HEK293 (cell line): ENCODE measurements at regions not wholly inside any gene's neighbourhood (a gene's known extent, or its start where the extent isn't known, plus 50 kb on each side); places are given as distances from the start of the nearest gene placed in this dataset.

Source experiments
- CTCF ChIA-PET: fragments of 350-600 bp; formaldehyde crosslinking; extraction: SDS; loops from one replicate; lab custom pipeline; 2021; ENCODE audit warnings: antibody characterized with exemption; lab: Yijun Ruan, JAX
- POLR2A ChIA-PET: fragments of 300-600 bp; formaldehyde crosslinking; extraction: SDS; loops from one replicate; lab custom pipeline; 2020; ENCODE audit warnings: antibody characterized with exemption, inconsistent platforms; lab: Yijun Ruan, JAX
- H3K27ac ChIP-seq: fragments of 200-500 bp; sonication (Bioruptor generic); 2 replicates; pipeline ENCODE4 v1.5.1; 2014; ENCODE audit warnings: low read depth, low read length, control low read depth, inconsistent platforms; ENCODE audit errors: extremely low read depth
- H3K36me3 ChIP-seq, 2 experiments: fragments of 200-500 bp in 1 of 2; sonication (Bioruptor generic) in 1 of 2; 1 replicate in 1 of 2; 2 replicates in 1 of 2; pipeline ENCODE4 v1.5.1; 2014 to 2017; ENCODE audit warnings: inconsistent platforms in 2 of 2, low read length in 2 of 2; ENCODE audit not compliant: control insufficient read depth in 2 of 2, insufficient read depth in 1 of 2
- H3K4me1 ChIP-seq: fragments of 200-500 bp; sonication (Bioruptor generic); 2 replicates; pipeline ENCODE4 v1.5.1; 2014; ENCODE audit warnings: mild to moderate bottlenecking, low read length, inconsistent platforms; ENCODE audit not compliant: control insufficient read depth, insufficient read depth
- H3K4me3 ChIP-seq: 2 replicates; pipeline ENCODE4 v1.5.1; 2011; ENCODE audit warnings: low read depth, mild to moderate bottlenecking, control low read depth, low read length, moderate library complexity
- H3K9me3 ChIP-seq: fragments of 200-500 bp; sonication (Bioruptor generic); 2 replicates; pipeline ENCODE4 v1.5.1; 2014; ENCODE audit warnings: low read depth, low read length, inconsistent platforms; ENCODE audit not compliant: control insufficient read depth, insufficient read depth
- BCL11B ChIP-seq: fragments of 450-650 bp; formaldehyde crosslinking; IDR thresholded peaks from 2 replicates; pipeline ENCODE4 v1.5.1; 2016; ENCODE audit warnings: low read depth, missing biosample characterization, missing genetic modification characterization
- HIC1 ChIP-seq: fragments of 450-650 bp; formaldehyde crosslinking; IDR thresholded peaks from 2 replicates; pipeline ENCODE4 v1.5.1; 2016; ENCODE audit warnings: missing biosample characterization, missing genetic modification characterization
- KLF16 ChIP-seq: fragments of 450-650 bp; formaldehyde crosslinking; IDR thresholded peaks from 2 replicates; pipeline ENCODE4 v1.5.1; 2017; ENCODE audit warnings: missing biosample characterization, missing genetic modification characterization
- RBAK ChIP-seq: fragments of 450-650 bp; formaldehyde crosslinking; IDR thresholded peaks from 2 replicates; pipeline ENCODE4 v1.5.1; 2016; ENCODE audit warnings: missing biosample characterization, missing genetic modification characterization
- WT1 ChIP-seq: fragments of 450-650 bp; formaldehyde crosslinking; IDR thresholded peaks from 2 replicates; pipeline ENCODE4 v1.5.1; 2016; ENCODE audit warnings: missing biosample characterization, missing genetic modification characterization
- ZNF121 ChIP-seq: fragments of 450-650 bp; formaldehyde crosslinking; IDR thresholded peaks from 2 replicates; pipeline ENCODE4 v1.5.1; 2016; ENCODE audit warnings: missing biosample characterization, missing genetic modification characterization
- ZNF155 ChIP-seq: fragments of 450-650 bp; formaldehyde crosslinking; IDR thresholded peaks from 2 replicates; pipeline ENCODE4 v1.5.1; 2016; ENCODE audit warnings: missing biosample characterization, missing genetic modification characterization
- ZNF248 ChIP-seq: fragments of 450-650 bp; formaldehyde crosslinking; IDR thresholded peaks from 2 replicates; pipeline ENCODE4 v1.5.1; 2017; ENCODE audit warnings: missing biosample characterization, missing genetic modification characterization
- ZNF274 ChIP-seq, 2 experiments: fragments of 200-500 bp in 1 of 2; fragments of 450-650 bp in 1 of 2; sonication (Bioruptor generic) in 1 of 2; formaldehyde crosslinking in 1 of 2; IDR thresholded peaks; 2 replicates each; pipeline versions ENCODE4 v1.5.1 to v1.6.1; 2014 to 2016; ENCODE audit warnings: borderline replicate concordance in 1 of 2, inconsistent platforms in 1 of 2, low read length in 1 of 2, missing biosample characterization in 1 of 2, missing genetic modification characterization in 1 of 2
- ZNF324 ChIP-seq: fragments of 450-650 bp; formaldehyde crosslinking; IDR thresholded peaks from 2 replicates; pipeline ENCODE4 v1.5.1; 2016; ENCODE audit warnings: missing biosample characterization, missing genetic modification characterization
- ZNF354C ChIP-seq: fragments of 450-650 bp; formaldehyde crosslinking; IDR thresholded peaks from 2 replicates; pipeline ENCODE4 v1.5.1; 2016; ENCODE audit warnings: missing biosample characterization, missing genetic modification characterization, low read depth, borderline replicate concordance
- ZNF426 ChIP-seq: fragments of 450-650 bp; formaldehyde crosslinking; IDR thresholded peaks from 2 replicates; pipeline ENCODE4 v1.5.1; 2017; ENCODE audit warnings: missing biosample characterization, missing genetic modification characterization, mild to moderate bottlenecking, inconsistent platforms, moderate library complexity
- ZNF529 ChIP-seq: fragments of 450-650 bp; formaldehyde crosslinking; IDR thresholded peaks from 2 replicates; pipeline ENCODE4 v1.5.1; 2017; ENCODE audit warnings: missing genetic modification characterization, missing biosample characterization; ENCODE audit not compliant: insufficient replicate concordance
- ZNF530 ChIP-seq: fragments of 450-650 bp; formaldehyde crosslinking; IDR thresholded peaks from 2 replicates; pipeline ENCODE4 v1.5.1; 2016; ENCODE audit warnings: low read depth, missing biosample characterization, missing genetic modification characterization
- ZNF555 ChIP-seq: fragments of 450-650 bp; formaldehyde crosslinking; conservative IDR thresholded peaks from 2 replicates; pipeline ENCODE4 v1.5.1; 2017; ENCODE audit warnings: missing biosample characterization, mild to moderate bottlenecking, missing genetic modification characterization, inconsistent platforms
- ZNF596 ChIP-seq: fragments of 450-650 bp; IDR thresholded peaks from 2 replicates; pipeline ENCODE4 v1.5.0; 2018; ENCODE audit warnings: missing biosample characterization, mild to moderate bottlenecking, missing genetic modification characterization, moderate library complexity
- ZNF660 ChIP-seq: fragments of 450-650 bp; IDR thresholded peaks from 2 replicates; pipeline ENCODE4 v1.5.1; 2018; ENCODE audit warnings: missing biosample characterization, mild to moderate bottlenecking, missing genetic modification characterization
- ZNF843 ChIP-seq: fragments of 450-650 bp; formaldehyde crosslinking; IDR thresholded peaks from 2 replicates; pipeline ENCODE4 v1.5.1; 2016; ENCODE audit warnings: missing biosample characterization, missing genetic modification characterization
- TF ChIP-seq, protein P1 (sequence below): fragments of 450-650 bp; formaldehyde crosslinking; IDR thresholded peaks from 2 replicates; pipeline ENCODE4 v1.5.1; 2016; ENCODE audit warnings: missing biosample characterization, missing genetic modification characterization, borderline replicate concordance
- TF ChIP-seq, protein P2 (sequence below): IDR thresholded peaks from 2 replicates; pipeline ENCODE4 v1.6.1; 2011; ENCODE audit warnings: mild to moderate bottlenecking, low read depth, low read length, borderline replicate concordance

DNA sequence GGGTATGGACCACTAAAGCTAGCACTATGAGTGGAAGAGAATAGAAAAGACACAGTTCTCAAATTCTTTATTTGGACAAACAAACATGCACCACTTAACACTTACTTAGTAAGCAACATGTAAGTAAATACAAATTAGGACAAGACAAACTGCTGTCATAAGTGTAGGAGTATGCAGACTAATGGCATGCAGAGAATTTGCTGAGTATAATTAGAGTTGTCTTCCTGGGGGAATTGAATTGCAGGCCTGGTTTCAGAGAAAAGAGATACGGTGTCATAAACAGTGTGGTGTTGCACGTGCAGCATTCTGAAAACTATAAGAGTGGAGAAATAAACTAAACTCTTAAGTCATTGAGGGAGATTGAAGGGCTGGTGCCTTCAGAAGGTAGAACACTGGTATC lies 125.2 kb upstream of the EYA4 start (continued):
- TF ChIP-seq, protein P1, sequence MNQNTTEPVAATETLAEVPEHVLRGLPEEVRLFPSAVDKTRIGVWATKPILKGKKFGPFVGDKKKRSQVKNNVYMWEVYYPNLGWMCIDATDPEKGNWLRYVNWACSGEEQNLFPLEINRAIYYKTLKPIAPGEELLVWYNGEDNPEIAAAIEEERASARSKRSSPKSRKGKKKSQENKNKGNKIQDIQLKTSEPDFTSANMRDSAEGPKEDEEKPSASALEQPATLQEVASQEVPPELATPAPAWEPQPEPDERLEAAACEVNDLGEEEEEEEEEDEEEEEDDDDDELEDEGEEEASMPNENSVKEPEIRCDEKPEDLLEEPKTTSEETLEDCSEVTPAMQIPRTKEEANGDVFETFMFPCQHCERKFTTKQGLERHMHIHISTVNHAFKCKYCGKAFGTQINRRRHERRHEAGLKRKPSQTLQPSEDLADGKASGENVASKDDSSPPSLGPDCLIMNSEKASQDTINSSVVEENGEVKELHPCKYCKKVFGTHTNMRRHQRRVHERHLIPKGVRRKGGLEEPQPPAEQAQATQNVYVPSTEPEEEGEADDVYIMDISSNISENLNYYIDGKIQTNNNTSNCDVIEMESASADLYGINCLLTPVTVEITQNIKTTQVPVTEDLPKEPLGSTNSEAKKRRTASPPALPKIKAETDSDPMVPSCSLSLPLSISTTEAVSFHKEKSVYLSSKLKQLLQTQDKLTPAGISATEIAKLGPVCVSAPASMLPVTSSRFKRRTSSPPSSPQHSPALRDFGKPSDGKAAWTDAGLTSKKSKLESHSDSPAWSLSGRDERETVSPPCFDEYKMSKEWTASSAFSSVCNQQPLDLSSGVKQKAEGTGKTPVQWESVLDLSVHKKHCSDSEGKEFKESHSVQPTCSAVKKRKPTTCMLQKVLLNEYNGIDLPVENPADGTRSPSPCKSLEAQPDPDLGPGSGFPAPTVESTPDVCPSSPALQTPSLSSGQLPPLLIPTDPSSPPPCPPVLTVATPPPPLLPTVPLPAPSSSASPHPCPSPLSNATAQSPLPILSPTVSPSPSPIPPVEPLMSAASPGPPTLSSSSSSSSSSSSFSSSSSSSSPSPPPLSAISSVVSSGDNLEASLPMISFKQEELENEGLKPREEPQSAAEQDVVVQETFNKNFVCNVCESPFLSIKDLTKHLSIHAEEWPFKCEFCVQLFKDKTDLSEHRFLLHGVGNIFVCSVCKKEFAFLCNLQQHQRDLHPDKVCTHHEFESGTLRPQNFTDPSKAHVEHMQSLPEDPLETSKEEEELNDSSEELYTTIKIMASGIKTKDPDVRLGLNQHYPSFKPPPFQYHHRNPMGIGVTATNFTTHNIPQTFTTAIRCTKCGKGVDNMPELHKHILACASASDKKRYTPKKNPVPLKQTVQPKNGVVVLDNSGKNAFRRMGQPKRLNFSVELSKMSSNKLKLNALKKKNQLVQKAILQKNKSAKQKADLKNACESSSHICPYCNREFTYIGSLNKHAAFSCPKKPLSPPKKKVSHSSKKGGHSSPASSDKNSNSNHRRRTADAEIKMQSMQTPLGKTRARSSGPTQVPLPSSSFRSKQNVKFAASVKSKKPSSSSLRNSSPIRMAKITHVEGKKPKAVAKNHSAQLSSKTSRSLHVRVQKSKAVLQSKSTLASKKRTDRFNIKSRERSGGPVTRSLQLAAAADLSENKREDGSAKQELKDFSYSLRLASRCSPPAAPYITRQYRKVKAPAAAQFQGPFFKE (tag by site-specific recombination): no peak
- TF ChIP-seq WT1 (tag by site-specific recombination): no peak
- TF ChIP-seq, all 188 proteins: peak for 0

DNA sequence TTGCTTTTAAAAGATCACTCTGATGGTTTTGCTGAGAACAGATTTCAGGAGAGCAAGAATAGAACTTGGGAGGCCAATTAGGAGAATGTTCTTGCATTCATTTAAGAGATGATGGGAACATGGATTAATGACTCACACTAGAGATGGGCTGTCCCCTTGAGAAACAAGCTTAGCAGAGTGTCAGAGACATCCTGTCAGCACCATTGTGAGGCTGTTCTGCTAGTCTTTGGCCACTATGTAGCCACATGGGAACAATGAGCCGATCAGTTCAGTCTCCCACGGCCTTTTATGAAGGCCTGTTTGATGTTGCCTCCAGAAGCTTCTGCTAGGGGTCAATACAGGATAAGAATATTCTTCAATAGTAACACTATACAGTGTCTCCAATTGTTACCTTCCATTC lies 113.0 kb upstream of the EYA4 start:
- no peak for TF ChIP-seq ZNF248
- TF ChIP-seq ZNF843 (tag by site-specific recombination): no peak
- no peak for TF ChIP-seq ZNF555 (tag by site-specific recombination)
- TF ChIP-seq ZNF529 (tag by site-specific recombination): no peak
- TF ChIP-seq ZNF121: no peak
- no peak for TF ChIP-seq HIC1 (tag by site-specific recombination)
- TF ChIP-seq ZNF596: no peak
- no peak for TF ChIP-seq ZNF426
- TF ChIP-seq KLF16 (tag by site-specific recombination): no peak
- TF ChIP-seq ZNF155 (tag by site-specific recombination): no peak
- no peak for TF ChIP-seq ZNF660 (tag by site-specific recombination)
- no peak for TF ChIP-seq RBAK (tag by site-specific recombination)
- TF ChIP-seq, protein P2, sequence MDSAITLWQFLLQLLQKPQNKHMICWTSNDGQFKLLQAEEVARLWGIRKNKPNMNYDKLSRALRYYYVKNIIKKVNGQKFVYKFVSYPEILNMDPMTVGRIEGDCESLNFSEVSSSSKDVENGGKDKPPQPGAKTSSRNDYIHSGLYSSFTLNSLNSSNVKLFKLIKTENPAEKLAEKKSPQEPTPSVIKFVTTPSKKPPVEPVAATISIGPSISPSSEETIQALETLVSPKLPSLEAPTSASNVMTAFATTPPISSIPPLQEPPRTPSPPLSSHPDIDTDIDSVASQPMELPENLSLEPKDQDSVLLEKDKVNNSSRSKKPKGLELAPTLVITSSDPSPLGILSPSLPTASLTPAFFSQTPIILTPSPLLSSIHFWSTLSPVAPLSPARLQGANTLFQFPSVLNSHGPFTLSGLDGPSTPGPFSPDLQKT: no peak
- TF ChIP-seq ZNF324: no peak
- TF ChIP-seq BCL11B (tag by site-specific recombination): no peak
- no peak for TF ChIP-seq ZNF530 (tag by site-specific recombination)
- TF ChIP-seq ZNF354C: no peak
- TF ChIP-seq ZNF274 (IDR thresholded peaks at IDR 0.05; ENCODE audit: low read length): no peak
- no peak for TF ChIP-seq ZNF274 (tag by site-specific recombination; IDR thresholded peaks at IDR 0.05; ENCODE audit: borderline replicate concordance)
- ChIA-PET POLR2A (no interaction called here), CTCF (no interaction called here)
- Histone ChIP-seq H3K9me3 (no peaks in the 10 kb centered on the region; the same call in 1 of the 2 replicates), H3K36me3 (no peaks in the 10 kb centered on the region), H3K27ac (no peak overlapping the region), H3K4me1 (peaks cover 7% of the 10 kb centered on the region; the same call in 1 of the 2 replicates), H3K4me3 (no peak overlapping the region)
